ENCODE measurements at regions not wholly inside any gene's neighbourhood (a gene's known extent, or its start where the extent isn't known, plus 50 kb on each side); places are given as distances from the start of the nearest gene placed in this dataset.

DNA sequence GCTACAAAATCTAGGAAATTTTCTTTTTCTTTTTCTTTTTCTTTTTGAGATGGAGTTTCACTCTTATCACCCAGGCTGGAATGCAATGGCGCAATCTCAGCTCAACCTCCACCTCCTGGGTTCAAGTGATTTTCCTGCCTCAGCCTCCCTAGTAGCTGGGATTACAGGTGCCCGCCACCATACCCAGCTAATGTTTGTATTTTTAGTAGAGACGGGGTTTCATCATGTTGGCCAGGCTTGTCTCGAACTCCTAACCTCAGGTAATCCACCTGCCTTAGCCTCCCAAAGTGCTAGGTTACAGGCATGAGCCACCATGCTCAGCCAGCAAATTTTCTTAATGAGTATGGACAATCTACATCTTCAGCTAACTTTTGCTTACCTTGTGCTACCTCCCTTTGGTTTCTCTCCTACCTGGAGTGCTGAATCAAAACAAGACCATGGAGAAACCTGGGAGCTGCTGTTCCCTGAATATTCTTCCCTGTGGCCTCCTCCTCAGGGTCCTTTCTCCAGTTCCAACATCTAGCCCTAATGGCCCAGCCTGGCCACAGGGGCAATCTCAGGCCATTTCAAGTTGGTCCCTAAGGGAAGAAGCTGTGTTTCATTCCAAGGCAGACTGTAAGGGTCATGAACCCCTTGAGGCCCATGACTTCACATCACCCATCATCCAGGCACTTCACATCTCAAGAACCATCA, 74.6 kb upstream of the EGLN3 start:
- 95% methylated on average over 4 of the region's 4 CpGs for WGBS (ENCODE audit: low lambda C conversion rate)
- ATAC-seq (no peak), FAIRE-seq (no peak), DNase-seq (ENCODE audit: low spot score) (no peak)
- ChIA-PET CTCF (ENCODE audit: low intra/inter-chr PET ratio, low total read pairs) (no interaction called here), POLR2A (interaction anchor here (0.9 to 5.7 kb wide), 5 partner anchors 9 to 35 kb away, joined by 3 to 72 read pairs (median 17); no protein-coding TSS in a partner anchor)
- BruUV-seq (replicated peaks), result no TSS peak
- Histone ChIP-seq H3K36me3 (replicated peaks in 1 of 2; ENCODE audit: control insufficient read depth in 1 of 2, insufficient read depth in 2 of 2, low read length in 2 of 2) (no peaks in the 10 kb centered on the region), H3K9ac (ENCODE audit: insufficient read depth, low read depth, low read length) (no peak overlapping the region), H4K20me1 (ENCODE audit: insufficient read depth, low read length) (no peaks in the 10 kb centered on the region), H3K9me3 (ENCODE audit: low read length) (no peaks in the 10 kb centered on the region), H3K4me1 (ENCODE audit: insufficient read depth, low read length) (peaks cover 79% of the 10 kb centered on the region), H3K79me2 (ENCODE audit: insufficient read depth, low read length) (no peaks in the 10 kb centered on the region), H2AFZ (ENCODE audit: low read length) (no peak overlapping the region), H3K27ac (ENCODE audit: extremely low read length, insufficient read depth, low read length) (peak overlapping the region; percentile 92), H3K4me2 (ENCODE audit: low read depth, low read length) (no peak overlapping the region), H3K27me3 (ENCODE audit: control insufficient read depth in 1 of 2, insufficient read depth in 2 of 2, low read length in 2 of 2) (no peaks in the 10 kb centered on the region), H3K4me3 (replicated peaks in 1 of 3; ENCODE audit: insufficient read depth in 1 of 3, low read depth in 2 of 3, low read length in 3 of 3) (no peak overlapping the region)
- in situ Hi-C loops (cut with HindIII; ENCODE audit: extremely low pct_ligation_motif_present, low pct_unique_long_range_greater_than_20kb) (loop anchor here (25.0 kb wide), 1 partner anchor 437 kb away; the partner anchor contains the start of gene SPTSSA), intact Hi-C loops (cut with micrococcal nuclease; ENCODE audit: unreplicated experiment) (loop anchor here (2.0 to 10.0 kb wide), 3 partner anchors 61 to 439 kb away; partner anchors contain the start of gene SPTSSA)
- TF ChIP-seq MED8 (CRISPR knock-in tag; IDR thresholded peaks at IDR 0.05; ENCODE audit: insufficient replicate concordance) (peak; percentile 45), ELF1 (CRISPR knock-in tag; IDR thresholded peaks at IDR 0.05) (no peak; the same call in 1 of the 2 replicates), DPF2 (CRISPR knock-in tag; IDR thresholded peaks at IDR 0.05; ENCODE audit: borderline replicate concordance, low read depth) (0 out of 2 replicates have a peak, but pooled peaks have one; percentile 49), MEIS1 (CRISPR knock-in tag; IDR thresholded peaks at IDR 0.05; ENCODE audit: borderline replicate concordance) (peak; percentile 36; the same call in 1 of the 2 replicates), ZNF839 (CRISPR knock-in tag; IDR thresholded peaks at IDR 0.05; ENCODE audit: borderline replicate concordance) (peak; percentile 83; the same call in 1 of the 2 replicates), ZSCAN22 (CRISPR knock-in tag; IDR thresholded peaks at IDR 0.05) (peak; percentile 27; the same call in 1 of the 2 replicates), ZNF34 (CRISPR knock-in tag; IDR thresholded peaks at IDR 0.05; ENCODE audit: borderline replicate concordance) (0 out of 2 replicates have a peak, but pooled peaks have one; percentile 83), ZNF253 (CRISPR knock-in tag; IDR thresholded peaks at IDR 0.05; ENCODE audit: borderline replicate concordance) (no peak), CEBPG (CRISPR knock-in tag; IDR thresholded peaks at IDR 0.05) (peak; percentile 71; the same call in 1 of the 2 replicates), TAF1 (CRISPR knock-in tag; IDR thresholded peaks at IDR 0.05) (no peak), ZBTB42 (CRISPR knock-in tag; IDR thresholded peaks at IDR 0.05) (0 out of 2 replicates have a peak, but pooled peaks have one; percentile 72), ESRRA (CRISPR knock-in tag; IDR thresholded peaks at IDR 0.05; ENCODE audit: low read depth) (0 out of 2 replicates have a peak, but pooled peaks have one; percentile 44), HES4 (CRISPR knock-in tag; IDR thresholded peaks at IDR 0.05; ENCODE audit: borderline replicate concordance) (no peak), HMGXB4 (CRISPR knock-in tag; IDR thresholded peaks at IDR 0.05; ENCODE audit: borderline replicate concordance in 1 of 2, low read depth in 1 of 2) (0 out of 4 replicates have a peak, but pooled peaks of 1 of the 2 experiments have one; percentile 33), SP4 (CRISPR knock-in tag; IDR thresholded peaks at IDR 0.05) (0 out of 2 replicates have a peak, but pooled peaks have one; percentile 37), TMF1 (CRISPR knock-in tag; IDR thresholded peaks at IDR 0.05; ENCODE audit: low read depth) (0 out of 2 replicates have a peak, but pooled peaks have one; percentile 32)
- TF ChIP-seq, protein P1, sequence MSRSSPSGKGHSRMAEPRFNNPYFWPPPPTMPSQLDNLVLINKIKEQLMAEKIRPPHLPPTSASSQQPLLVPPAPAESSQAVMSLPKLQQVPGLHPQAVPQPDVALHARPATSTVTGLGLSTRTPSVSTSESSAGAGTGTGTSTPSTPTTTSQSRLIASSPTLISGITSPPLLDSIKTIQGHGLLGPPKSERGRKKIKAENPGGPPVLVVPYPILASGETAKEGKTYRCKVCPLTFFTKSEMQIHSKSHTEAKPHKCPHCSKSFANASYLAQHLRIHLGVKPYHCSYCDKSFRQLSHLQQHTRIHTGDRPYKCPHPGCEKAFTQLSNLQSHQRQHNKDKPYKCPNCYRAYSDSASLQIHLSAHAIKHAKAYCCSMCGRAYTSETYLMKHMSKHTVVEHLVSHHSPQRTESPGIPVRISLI (CRISPR knock-in tag; IDR thresholded peaks at IDR 0.05; ENCODE audit: borderline replicate concordance), result 0 out of 2 replicates have a peak, but pooled peaks have one; percentile 19
- TF ChIP-seq, protein P2, sequence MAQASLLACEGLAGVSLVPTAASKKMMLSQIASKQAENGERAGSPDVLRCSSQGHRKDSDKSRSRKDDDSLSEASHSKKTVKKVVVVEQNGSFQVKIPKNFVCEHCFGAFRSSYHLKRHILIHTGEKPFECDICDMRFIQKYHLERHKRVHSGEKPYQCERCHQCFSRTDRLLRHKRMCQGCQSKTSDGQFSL (CRISPR knock-in tag; IDR thresholded peaks at IDR 0.05), result no peak
- TF ChIP-seq, protein P3, sequence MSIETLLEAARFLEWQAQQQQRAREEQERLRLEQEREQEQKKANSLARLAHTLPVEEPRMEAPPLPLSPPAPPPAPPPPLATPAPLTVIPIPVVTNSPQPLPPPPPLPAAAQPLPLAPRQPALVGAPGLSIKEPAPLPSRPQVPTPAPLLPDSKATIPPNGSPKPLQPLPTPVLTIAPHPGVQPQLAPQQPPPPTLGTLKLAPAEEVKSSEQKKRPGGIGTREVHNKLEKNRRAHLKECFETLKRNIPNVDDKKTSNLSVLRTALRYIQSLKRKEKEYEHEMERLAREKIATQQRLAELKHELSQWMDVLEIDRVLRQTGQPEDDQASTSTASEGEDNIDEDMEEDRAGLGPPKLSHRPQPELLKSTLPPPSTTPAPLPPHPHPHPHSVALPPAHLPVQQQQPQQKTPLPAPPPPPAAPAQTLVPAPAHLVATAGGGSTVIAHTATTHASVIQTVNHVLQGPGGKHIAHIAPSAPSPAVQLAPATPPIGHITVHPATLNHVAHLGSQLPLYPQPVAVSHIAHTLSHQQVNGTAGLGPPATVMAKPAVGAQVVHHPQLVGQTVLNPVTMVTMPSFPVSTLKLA (IDR thresholded peaks at IDR 0.05), result no peak

Measured in HepG2 (cell line).